ENCODE measurements at regions not wholly inside any gene's neighbourhood (a gene's known extent, or its start where the extent isn't known, plus 50 kb on each side); places are given as distances from the start of the nearest gene placed in this dataset.

DNA sequence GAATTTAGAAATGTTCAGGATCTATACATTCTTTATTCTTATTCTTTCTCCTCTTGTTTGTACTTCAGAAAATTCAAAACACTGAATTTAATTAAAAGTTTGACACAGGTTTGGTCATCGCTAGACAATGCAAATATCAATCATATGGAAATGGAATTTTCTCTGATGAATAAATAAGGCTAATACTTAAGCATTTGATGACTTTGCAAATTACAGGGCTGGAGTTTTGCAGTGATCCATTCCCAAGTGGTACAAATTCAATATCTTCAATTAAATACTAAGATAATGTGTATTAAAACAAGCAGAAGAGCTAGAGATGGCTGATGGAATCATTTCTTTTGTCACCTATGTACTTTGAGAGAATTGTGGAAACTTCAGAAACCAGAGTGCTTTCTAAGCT, 439.6 kb downstream of the DYNC2H1 start:
- H3K36me3 Mint-ChIP-seq (ENCODE audit: low read depth) = no peaks in the 10 kb centered on the region
- H3K4me1 Mint-ChIP-seq = no peaks in the 10 kb centered on the region
- no peak overlapping the region for H3K4me3 Mint-ChIP-seq
- no peak for ATAC-seq (replicated peaks)
- no peaks in the 10 kb centered on the region for H3K9me3 Mint-ChIP-seq
- H3K27ac Mint-ChIP-seq = no peak overlapping the region
- peaks cover 3% of the 10 kb centered on the region for H3K27me3 Mint-ChIP-seq

DNA sequence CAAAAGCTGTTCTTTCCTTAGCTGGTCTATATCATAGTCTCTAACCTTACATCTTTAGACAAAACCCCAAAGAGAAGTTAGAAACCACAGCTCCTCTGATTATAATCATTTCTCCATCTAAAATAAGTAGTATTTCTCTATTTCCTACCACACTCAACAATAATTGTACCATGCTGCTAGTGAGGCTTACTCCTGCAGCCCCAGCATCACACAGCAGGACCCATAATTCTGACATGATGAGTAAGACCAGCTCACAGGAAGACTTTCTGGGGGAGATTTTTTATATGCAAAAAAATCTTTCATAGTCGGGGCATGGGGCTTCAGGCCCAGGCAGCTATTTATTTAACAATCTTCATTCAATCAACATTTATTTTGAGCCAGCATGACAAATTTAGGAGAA, 441.6 kb downstream of the DYNC2H1 start:
- ATAC-seq (replicated peaks) = no peak
- H3K9me3 Mint-ChIP-seq = no peaks in the 10 kb centered on the region
- H3K4me1 Mint-ChIP-seq = no peaks in the 10 kb centered on the region
- H3K27ac Mint-ChIP-seq = no peak overlapping the region
- no peak overlapping the region for H3K4me3 Mint-ChIP-seq
- no peaks in the 10 kb centered on the region for H3K36me3 Mint-ChIP-seq (ENCODE audit: low read depth)
- H3K27me3 Mint-ChIP-seq = peaks cover 3% of the 10 kb centered on the region

DNA sequence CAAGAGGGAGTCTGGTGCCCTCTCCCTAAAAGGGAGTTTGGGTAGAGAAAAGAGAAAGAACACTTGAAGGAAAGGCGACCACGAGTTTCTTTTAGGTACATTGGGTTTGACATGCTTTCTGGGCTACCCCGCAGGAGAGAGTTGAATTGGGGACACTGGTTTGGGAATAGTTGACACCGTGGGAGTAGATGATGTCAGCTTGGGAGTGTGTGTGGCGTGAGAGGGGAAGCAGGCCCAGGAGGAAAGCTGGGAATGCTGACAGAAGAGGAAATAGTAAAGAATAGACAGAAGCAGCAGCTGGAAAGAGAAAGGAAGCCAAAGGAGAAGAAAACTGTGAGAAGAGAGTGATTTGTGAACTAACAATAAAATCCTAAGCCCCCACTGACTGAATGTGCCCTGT, 442.9 kb downstream of the DYNC2H1 start:
- Mint-ChIP-seq H3K27me3 (peaks cover 3% of the 10 kb centered on the region), H3K27ac (no peak overlapping the region), H3K4me1 (no peaks in the 10 kb centered on the region), H3K4me3 (no peak overlapping the region), H3K36me3 (ENCODE audit: low read depth) (no peaks in the 10 kb centered on the region), H3K9me3 (no peaks in the 10 kb centered on the region)
- ATAC-seq (replicated peaks) = no peak

DNA sequence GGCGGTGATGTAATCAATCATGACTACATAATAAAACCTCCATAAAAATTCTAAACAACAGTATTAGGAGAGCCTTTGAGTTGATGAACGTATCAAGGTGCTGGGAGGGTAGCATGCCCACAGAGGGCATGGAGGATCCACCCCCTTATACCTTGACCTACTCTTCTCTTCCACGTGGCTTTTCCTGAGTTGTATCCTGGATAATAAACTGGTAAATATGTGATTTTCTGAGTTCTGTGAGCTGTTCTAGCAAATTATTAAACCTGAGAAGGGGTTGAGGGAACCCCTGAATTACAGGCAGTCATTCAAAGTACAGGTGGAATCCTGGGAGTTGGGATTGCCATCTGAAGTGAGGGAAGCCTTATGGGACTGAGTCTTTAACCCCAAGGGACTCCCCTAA, 446.9 kb downstream of the DYNC2H1 start:
- Mint-ChIP-seq H3K4me1 (no peaks in the 10 kb centered on the region), H3K4me3 (no peak overlapping the region), H3K27ac (no peak overlapping the region), H3K9me3 (no peaks in the 10 kb centered on the region), H3K36me3 (ENCODE audit: low read depth) (no peaks in the 10 kb centered on the region), H3K27me3 (peaks cover 7% of the 10 kb centered on the region)
- no peak for ATAC-seq (replicated peaks)

DNA sequence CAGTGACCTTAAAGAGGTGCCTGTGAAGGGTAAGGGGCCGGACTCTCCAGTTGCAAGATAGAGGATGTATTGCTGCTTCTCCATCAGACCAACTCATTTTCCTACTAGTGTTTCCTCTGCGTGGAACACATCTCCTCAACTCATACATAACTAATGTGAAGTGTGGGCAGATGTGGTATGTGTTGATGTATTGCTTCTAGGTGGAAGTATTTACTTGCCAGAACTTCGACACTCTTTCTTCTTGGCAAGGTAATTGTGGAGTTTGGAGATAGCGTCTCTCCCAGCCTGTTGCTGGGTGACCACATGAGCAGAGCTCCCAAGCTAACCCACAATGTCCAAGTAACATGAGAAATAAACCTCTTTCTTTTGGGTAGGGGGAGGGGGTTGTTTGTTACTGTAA, 456.9 kb downstream of the DYNC2H1 start:
- peaks cover 15% of the 10 kb centered on the region for H3K27me3 Mint-ChIP-seq
- no peak for ATAC-seq (replicated peaks)

DNA sequence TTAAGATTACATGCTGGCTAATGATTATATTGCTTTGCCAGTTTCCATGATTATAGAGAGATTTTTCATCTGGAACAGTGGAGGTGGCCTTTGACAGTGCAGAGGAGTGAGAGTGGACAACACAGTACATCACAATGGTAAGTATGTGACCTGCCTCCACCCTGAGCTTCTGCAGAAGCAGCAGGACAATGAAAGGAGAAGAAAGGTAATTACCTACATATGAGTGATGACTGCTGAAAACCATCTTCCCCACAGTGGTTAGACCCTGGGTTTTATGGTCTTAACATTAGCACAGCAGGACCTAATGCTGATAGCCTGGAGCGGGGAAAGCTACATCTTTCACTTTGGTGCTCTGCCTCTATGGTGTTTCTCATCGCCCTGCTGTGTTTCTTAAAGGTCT, 454.7 kb upstream of the DDI1 start:
- no peak for ATAC-seq (replicated peaks)
- no peak overlapping the region for H3K27ac Mint-ChIP-seq
- no peaks in the 10 kb centered on the region for H3K4me1 Mint-ChIP-seq
- no peaks in the 10 kb centered on the region for H3K9me3 Mint-ChIP-seq
- peaks cover 11% of the 10 kb centered on the region for H3K27me3 Mint-ChIP-seq
- H3K4me3 Mint-ChIP-seq = no peak overlapping the region
- H3K36me3 Mint-ChIP-seq (ENCODE audit: low read depth) = no peaks in the 10 kb centered on the region

More for the DNA sequence above, 456.9 kb downstream of the DYNC2H1 start:
- no peaks in the 10 kb centered on the region for H3K36me3 Mint-ChIP-seq (ENCODE audit: low read depth)
- no peak overlapping the region for H3K4me3 Mint-ChIP-seq
- no peak overlapping the region for H3K27ac Mint-ChIP-seq
- no peaks in the 10 kb centered on the region for H3K4me1 Mint-ChIP-seq
- peaks cover 4% of the 10 kb centered on the region for H3K9me3 Mint-ChIP-seq

DNA sequence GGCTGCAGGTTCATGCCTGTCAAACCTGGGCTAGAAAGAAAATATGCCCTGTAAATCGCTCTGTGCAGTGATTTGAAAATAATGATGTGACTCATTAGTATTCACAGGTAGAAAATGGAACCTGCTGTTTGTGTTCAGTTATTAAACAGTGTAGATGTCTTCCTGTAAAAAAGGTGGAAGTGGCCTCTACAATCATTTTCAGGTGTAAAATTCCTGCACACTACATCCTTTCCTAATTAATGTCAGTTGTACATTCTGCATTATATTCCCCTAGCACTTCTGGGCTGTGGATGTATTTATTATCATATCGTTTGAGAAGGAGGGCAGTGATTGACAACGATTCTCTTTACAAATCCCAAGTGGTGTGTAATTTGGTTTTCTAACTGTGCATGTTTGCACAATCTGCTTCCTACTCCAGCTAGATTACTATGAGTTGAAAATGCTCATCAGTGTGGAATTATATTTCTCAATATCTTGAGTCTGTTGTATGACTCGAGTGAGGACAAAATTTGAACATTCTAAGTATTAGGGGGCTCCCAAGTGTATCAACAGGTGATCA, 454.0 kb upstream of the DDI1 start:
- no peaks in the 10 kb centered on the region for H3K4me1 Mint-ChIP-seq
- no peak for ATAC-seq (replicated peaks)
- no peaks in the 10 kb centered on the region for H3K36me3 Mint-ChIP-seq (ENCODE audit: low read depth)
- peaks cover 13% of the 10 kb centered on the region for H3K27me3 Mint-ChIP-seq
- H3K4me3 Mint-ChIP-seq = no peak overlapping the region
- H3K27ac Mint-ChIP-seq = no peak overlapping the region
- no peaks in the 10 kb centered on the region for H3K9me3 Mint-ChIP-seq

DNA sequence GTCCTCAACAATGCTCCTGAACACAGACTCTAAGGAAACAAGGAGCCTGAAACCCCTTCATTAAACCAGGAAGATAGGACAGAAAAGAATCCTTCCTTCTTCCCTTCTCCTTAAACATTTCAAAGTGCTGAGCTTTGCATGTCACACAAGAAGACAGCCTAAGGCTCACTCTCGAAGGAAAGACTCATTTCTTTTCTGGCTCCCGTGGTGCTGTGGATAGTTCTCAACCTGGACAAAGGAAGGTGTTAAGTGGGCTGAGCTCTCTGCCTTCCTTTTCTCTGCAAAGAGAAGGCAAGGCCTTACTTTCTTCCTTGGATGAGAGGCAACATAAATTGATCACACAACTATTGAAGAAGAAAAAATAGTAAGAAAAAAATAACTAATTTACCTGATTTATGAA, 452.4 kb upstream of the DDI1 start:
- no peak overlapping the region for H3K27ac Mint-ChIP-seq
- no peak overlapping the region for H3K4me3 Mint-ChIP-seq
- no peaks in the 10 kb centered on the region for H3K36me3 Mint-ChIP-seq (ENCODE audit: low read depth)
- no peak for ATAC-seq (replicated peaks)
- no peaks in the 10 kb centered on the region for H3K9me3 Mint-ChIP-seq
- H3K27me3 Mint-ChIP-seq = peaks cover 13% of the 10 kb centered on the region
- no peaks in the 10 kb centered on the region for H3K4me1 Mint-ChIP-seq

DNA sequence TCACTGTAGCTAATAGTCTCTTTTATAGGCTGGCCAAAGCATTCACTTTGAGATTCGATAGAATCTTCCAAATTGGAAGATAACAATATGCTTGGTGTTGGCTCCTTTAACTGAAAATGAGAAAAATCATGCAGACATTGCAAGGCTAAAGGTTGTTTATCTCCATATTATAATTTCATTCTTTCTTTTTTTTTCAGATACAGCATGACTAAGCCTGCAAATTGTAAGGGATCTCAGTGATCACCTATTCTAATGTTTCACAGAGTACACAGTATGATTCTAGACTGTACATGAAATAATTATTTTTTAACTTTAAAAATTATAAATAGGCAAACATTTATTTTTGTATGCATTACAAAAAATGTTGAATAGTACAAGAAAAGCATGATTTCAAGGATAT, 451.7 kb upstream of the DDI1 start:
- H3K9me3 Mint-ChIP-seq = no peaks in the 10 kb centered on the region
- ATAC-seq (replicated peaks) = no peak
- H3K4me3 Mint-ChIP-seq = no peak overlapping the region
- no peaks in the 10 kb centered on the region for H3K36me3 Mint-ChIP-seq (ENCODE audit: low read depth)
- H3K27ac Mint-ChIP-seq = no peak overlapping the region
- peaks cover 13% of the 10 kb centered on the region for H3K27me3 Mint-ChIP-seq
- H3K4me1 Mint-ChIP-seq = no peaks in the 10 kb centered on the region

DNA sequence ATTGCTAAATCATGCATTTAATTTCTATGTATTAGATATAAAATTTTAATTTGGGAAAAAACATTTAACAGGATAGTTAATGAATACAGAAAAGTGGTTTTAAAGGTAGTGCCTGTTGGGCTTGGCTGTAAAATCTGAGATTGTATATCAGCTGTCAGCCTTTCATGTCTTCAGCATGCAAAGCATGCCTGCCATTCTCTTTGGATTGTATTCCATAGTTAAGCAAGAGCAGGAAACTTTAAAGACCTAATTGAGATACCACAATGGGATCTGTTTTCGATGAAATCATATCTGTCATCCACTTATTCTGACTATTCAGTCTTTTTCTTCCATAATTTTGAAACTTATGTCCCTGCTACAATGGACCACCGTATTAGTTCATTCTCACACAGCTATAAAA, 451.0 kb upstream of the DDI1 start:
- no peak overlapping the region for H3K27ac Mint-ChIP-seq
- H3K27me3 Mint-ChIP-seq = peaks cover 10% of the 10 kb centered on the region
- H3K4me1 Mint-ChIP-seq = no peaks in the 10 kb centered on the region
- no peak overlapping the region for H3K4me3 Mint-ChIP-seq
- H3K9me3 Mint-ChIP-seq = no peaks in the 10 kb centered on the region
- H3K36me3 Mint-ChIP-seq (ENCODE audit: low read depth) = no peaks in the 10 kb centered on the region
- ATAC-seq (replicated peaks) = no peak

DNA sequence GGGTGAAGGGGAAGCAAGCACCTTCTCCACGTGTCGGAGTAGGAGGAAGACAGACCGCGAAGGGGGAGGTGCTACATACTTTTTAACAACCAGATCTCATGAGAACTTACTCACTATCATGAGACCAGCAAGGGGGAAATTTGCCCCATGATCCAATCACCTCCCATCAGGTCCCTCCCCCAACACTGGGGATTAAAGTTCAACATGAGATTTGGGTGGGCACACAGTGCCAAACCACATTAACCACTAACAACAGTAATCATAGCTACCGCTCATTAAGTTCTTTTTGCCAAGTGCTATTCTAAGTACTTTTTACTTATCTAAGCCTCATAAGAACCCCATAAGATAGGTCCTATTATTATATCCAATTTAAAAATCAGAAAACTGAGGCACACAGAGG, 450.5 kb upstream of the DDI1 start:
- no peaks in the 10 kb centered on the region for H3K36me3 Mint-ChIP-seq (ENCODE audit: low read depth)
- H3K4me3 Mint-ChIP-seq = no peak overlapping the region
- no peak for ATAC-seq (replicated peaks)
- H3K4me1 Mint-ChIP-seq = no peaks in the 10 kb centered on the region
- peaks cover 6% of the 10 kb centered on the region for H3K27me3 Mint-ChIP-seq
- no peaks in the 10 kb centered on the region for H3K9me3 Mint-ChIP-seq
- H3K27ac Mint-ChIP-seq = no peak overlapping the region

DNA sequence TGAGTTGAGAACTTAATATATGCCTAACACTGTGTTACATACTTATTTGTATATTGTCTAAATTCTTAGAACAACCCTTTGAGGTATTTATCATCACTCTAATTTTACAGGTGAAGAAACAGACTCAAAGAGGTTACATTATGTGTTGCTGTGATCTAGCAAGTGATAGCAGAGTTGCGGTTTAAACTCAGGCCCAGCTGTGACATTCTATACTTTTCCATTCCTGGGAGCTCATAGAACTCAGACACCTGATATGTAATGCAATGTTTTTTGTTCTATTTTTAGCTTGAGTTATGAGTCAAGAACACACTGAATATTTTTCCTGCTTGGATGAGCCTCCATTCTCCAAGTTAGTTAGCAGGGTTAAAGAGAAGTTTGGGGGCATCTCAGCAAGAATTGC, 449.7 kb upstream of the DDI1 start:
- Mint-ChIP-seq H3K36me3 (ENCODE audit: low read depth) (no peaks in the 10 kb centered on the region), H3K9me3 (no peaks in the 10 kb centered on the region), H3K4me3 (no peak overlapping the region), H3K4me1 (no peaks in the 10 kb centered on the region), H3K27ac (no peak overlapping the region), H3K27me3 (peaks cover 6% of the 10 kb centered on the region)
- ATAC-seq (replicated peaks) = no peak

DNA sequence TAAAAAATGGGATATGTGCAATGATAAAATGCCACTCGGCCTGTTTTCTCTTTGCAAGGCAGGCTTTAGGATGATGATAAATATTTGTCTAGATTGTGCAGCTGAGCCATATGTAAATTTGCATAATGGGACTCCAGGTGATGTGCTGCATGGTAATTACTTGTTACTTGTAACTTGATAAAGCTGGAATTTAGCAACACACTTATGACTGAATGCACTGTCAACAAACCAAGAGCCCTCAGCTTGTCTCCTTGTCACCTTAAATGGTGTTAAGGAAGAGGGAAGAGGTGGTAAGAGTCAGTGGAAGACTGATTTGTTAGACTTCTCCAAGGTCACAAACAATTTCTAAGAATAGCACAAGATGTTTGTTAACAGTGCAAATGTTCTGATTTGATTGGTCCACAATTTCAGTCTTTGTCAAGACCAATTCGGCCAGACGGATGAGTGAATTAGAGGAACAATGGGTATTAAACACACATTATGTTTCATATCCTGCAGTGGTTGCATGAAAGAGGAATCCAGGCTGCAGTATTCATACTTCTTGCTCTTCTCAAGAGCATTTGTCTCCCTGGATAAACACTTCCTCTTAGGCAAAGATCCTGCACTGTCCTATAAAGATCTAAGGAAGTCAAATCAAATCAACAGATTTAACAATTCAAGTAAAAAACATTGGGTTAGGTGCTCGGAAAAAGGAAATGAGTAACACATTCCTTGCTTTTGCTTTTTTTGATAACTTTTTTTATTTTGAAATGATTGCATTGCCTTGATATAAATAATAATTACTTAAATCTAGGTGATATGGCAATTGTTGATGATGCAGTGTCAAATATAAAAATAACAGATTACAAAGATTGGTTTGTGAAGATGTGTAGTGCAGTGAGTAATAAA, 448.3 kb upstream of the DDI1 start:
- H3K36me3 Mint-ChIP-seq (ENCODE audit: low read depth) = no peaks in the 10 kb centered on the region
- peaks cover 6% of the 10 kb centered on the region for H3K27me3 Mint-ChIP-seq
- ATAC-seq (replicated peaks) = no peak
- no peaks in the 10 kb centered on the region for H3K9me3 Mint-ChIP-seq
- no peak overlapping the region for H3K27ac Mint-ChIP-seq
- no peak overlapping the region for H3K4me3 Mint-ChIP-seq
- no peaks in the 10 kb centered on the region for H3K4me1 Mint-ChIP-seq

DNA sequence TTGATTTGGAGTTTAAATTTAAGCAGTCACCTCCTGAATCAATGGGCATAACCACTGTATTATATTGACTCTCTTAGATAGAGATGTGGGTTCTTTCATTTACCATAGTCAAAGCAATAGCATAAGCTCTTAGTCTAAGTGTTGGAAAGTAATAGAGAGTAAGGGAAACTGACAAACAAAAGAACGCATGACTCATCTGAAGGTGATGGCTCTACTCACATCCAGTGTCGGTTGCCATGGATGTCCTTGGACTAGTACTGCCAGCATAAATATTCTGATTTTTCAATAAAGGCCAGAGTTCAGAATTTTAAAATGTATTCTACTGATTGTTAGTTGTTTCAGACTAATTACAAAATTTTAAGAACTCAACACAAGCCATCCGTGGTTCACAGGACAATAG, 444.9 kb upstream of the DDI1 start:
- Mint-ChIP-seq H3K27ac (no peak overlapping the region), H3K27me3 (peaks cover 3% of the 10 kb centered on the region), H3K36me3 (ENCODE audit: low read depth) (no peaks in the 10 kb centered on the region), H3K4me3 (no peak overlapping the region), H3K9me3 (no peaks in the 10 kb centered on the region), H3K4me1 (no peaks in the 10 kb centered on the region)
- no peak for ATAC-seq (replicated peaks)

DNA sequence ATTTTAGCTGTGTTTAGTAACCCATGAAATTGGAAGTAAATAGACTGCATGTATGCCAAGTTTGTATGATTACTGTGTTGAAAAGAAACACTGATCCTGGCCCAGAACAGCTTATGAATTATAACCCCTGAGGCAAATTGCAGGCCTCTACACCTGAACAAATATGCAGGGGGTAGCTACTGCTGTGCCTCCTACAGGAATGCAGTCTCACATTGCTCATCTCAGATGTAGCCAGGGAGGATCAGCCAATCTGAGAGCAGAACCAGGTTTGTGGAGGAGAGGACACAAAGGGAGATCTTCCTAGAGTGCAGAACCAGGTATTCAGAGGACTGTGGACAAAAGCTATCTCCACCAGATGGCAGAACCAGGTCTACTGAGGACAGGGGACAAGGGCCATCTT, 442.2 kb upstream of the DDI1 start:
- H3K9me3 Mint-ChIP-seq = no peaks in the 10 kb centered on the region
- ATAC-seq (replicated peaks) = no peak
- H3K27me3 Mint-ChIP-seq = peaks cover 8% of the 10 kb centered on the region
- H3K36me3 Mint-ChIP-seq (ENCODE audit: low read depth) = no peaks in the 10 kb centered on the region
- H3K27ac Mint-ChIP-seq = no peak overlapping the region
- no peak overlapping the region for H3K4me3 Mint-ChIP-seq
- no peaks in the 10 kb centered on the region for H3K4me1 Mint-ChIP-seq

All from activated T-helper 17 cell treated with anti-CD3 and anti-CD28 coated beads, Interleukin-2, amount 50 U/mL, for 72 hours (primary cell).